ENCODE measurements at regions not wholly inside any gene's neighbourhood (a gene's known extent, or its start where the extent isn't known, plus 50 kb on each side); places are given as distances from the start of the nearest gene placed in this dataset.

- DNase-seq (ENCODE audit: low spot score), result no peak
These were observed 311.3 kb downstream of the TCERG1L start for GRCh38 chr10:131000244-131000643.

- DNase-seq (ENCODE audit: low spot score), result no peak
These were observed 310.8 kb downstream of the TCERG1L start for GRCh38 chr10:131000743-131001142.

- DNase-seq (ENCODE audit: low spot score), result no peak
These were observed 310.1 kb downstream of the TCERG1L start for GRCh38 chr10:131001438-131001837.

- DNase-seq (ENCODE audit: low spot score), result no peak
These were observed 309.3 kb downstream of the TCERG1L start for GRCh38 chr10:131002031-131002861.

GRCh38 chr10:131003455-131003854 is 308.1 kb downstream of the TCERG1L start:
- DNase-seq (ENCODE audit: low spot score), result no peak

- DNase-seq (ENCODE audit: low spot score), result no peak
These were observed 307.2 kb downstream of the TCERG1L start for GRCh38 chr10:131004276-131004675.

- DNase-seq (ENCODE audit: low spot score), result no peak
These were observed 304.9 kb downstream of the TCERG1L start for GRCh38 chr10:131006458-131007256.

GRCh38 chr10:131009791-131010190 is 301.7 kb downstream of the TCERG1L start:
- no peak for DNase-seq (ENCODE audit: low spot score)

GRCh38 chr10:131010965-131011575 is 300.5 kb downstream of the TCERG1L start:
- DNase-seq (ENCODE audit: low spot score), result no peak

- DNase-seq (ENCODE audit: low spot score), result no peak
These were observed 299.4 kb downstream of the TCERG1L start for GRCh38 chr10:131011936-131012640.

GRCh38 chr10:131012641-131012985 is 298.9 kb downstream of the TCERG1L start:
- no peak for DNase-seq (ENCODE audit: low spot score)

GRCh38 chr10:131013281-131013912 is 298.1 kb downstream of the TCERG1L start:
- no peak for DNase-seq (ENCODE audit: low spot score)

GRCh38 chr10:131014271-131014670 is 297.2 kb downstream of the TCERG1L start:
- DNase-seq (ENCODE audit: low spot score), result no peak

- no peak for DNase-seq (ENCODE audit: low spot score)
These were observed 296.2 kb downstream of the TCERG1L start for GRCh38 chr10:131015271-131015670.

- no peak for DNase-seq (ENCODE audit: low spot score)
These were observed 295.0 kb downstream of the TCERG1L start for GRCh38 chr10:131016556-131016955.

- no peak for DNase-seq (ENCODE audit: low spot score)
These were observed 293.8 kb downstream of the TCERG1L start for GRCh38 chr10:131017566-131018285.

- no peak for DNase-seq (ENCODE audit: low spot score)
These were observed 292.5 kb downstream of the TCERG1L start for GRCh38 chr10:131018886-131019500.

GRCh38 chr10:131019696-131020095 is 291.8 kb downstream of the TCERG1L start:
- no peak for DNase-seq (ENCODE audit: low spot score)

GRCh38 chr10:131020775-131021174 is 290.7 kb downstream of the TCERG1L start:
- no peak for DNase-seq (ENCODE audit: low spot score)

- DNase-seq (ENCODE audit: low spot score), result no peak
These were observed 290.1 kb downstream of the TCERG1L start for GRCh38 chr10:131021246-131021895.
